HG03460 (cell line): ENCODE measurements at regions not wholly inside any gene's neighbourhood (a gene's known extent, or its start where the extent isn't known, plus 50 kb on each side); places are given as distances from the start of the nearest gene placed in this dataset.

ENCODE experiments used
- ATAC-seq: cut with Tn5 transposase; IDR thresholded peaks from one replicate; pipeline ENCODE4 v1.9.1; 2021; ENCODE audit not compliant: unreplicated experiment

DNA sequence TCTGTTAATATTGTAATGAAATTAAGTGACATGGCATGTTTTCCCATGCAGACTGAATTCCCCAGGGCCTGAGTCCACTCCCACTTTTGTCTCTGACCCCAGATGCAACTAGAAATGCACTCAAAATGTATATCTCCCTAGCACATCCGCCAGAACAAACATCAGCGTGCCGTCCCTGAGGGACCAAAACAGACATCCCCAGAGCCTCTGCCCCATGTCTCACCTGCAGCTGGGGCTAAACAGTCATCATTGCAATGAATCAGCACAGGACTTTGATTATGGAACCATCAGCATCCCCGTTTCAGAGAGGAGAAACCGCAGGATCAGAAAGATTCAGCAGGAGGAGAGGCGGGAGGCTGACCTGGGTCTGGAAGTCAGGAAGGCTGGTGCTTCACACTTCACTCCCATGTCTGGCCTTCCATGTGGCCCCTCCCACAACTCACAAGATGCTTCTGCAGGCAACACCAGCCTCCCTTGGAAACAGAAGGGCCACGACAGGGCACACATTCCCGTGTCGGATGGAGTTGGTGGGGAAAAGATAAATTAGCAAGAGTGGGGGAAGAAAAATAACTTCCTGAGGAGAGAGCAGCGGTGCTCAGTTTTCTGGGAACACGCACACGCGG is 130.6 kb upstream of the VSTM2B start:
- no peak for ATAC-seq

GRCh38 chr19:29395734-29396414 is 129.9 kb upstream of the VSTM2B start:
- no peak for ATAC-seq

DNA sequence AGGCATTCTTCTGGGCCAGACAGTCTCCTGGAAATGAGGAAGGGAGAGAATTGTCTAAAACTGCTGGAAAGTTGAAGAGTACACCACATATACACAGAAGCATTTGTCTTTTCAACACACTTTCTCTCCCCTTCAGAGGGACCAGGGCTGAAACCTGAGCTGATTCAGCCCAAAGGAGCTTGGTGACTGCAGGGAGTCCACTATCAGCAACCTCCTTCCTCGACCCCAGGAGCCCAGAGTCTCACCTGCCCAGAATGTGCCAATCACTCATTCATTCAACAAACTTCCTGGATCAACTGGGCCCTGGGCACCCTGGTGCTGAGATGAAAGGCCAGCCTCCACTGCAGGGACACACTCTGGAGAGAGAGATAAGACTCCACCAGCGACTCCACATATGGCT is 128.9 kb upstream of the VSTM2B start:
- ATAC-seq, result no peak

DNA sequence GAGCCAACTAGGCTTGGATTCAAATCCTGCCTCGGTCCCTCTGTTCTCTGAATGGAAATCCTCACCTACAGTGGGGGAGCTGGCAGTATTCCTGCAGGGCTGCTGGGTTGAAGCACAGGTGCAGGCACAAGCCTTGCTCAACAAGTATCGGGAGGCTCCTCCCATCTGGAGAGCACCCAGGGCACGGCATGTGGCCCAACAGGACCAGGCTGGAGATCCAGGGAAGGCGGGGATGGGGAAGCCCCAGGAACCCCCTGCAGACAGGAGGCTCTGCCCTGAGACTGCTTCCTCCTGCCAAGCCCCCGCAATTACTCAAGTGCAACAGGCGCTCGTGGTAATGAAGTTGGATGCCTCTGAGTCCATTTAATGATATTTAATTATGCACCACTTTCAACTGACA is 128.0 kb upstream of the VSTM2B start:
- ATAC-seq, result no peak

- ATAC-seq, result no peak
Observed at GRCh38 chr19:29399804-29400203, 126.0 kb upstream of the VSTM2B start.

DNA sequence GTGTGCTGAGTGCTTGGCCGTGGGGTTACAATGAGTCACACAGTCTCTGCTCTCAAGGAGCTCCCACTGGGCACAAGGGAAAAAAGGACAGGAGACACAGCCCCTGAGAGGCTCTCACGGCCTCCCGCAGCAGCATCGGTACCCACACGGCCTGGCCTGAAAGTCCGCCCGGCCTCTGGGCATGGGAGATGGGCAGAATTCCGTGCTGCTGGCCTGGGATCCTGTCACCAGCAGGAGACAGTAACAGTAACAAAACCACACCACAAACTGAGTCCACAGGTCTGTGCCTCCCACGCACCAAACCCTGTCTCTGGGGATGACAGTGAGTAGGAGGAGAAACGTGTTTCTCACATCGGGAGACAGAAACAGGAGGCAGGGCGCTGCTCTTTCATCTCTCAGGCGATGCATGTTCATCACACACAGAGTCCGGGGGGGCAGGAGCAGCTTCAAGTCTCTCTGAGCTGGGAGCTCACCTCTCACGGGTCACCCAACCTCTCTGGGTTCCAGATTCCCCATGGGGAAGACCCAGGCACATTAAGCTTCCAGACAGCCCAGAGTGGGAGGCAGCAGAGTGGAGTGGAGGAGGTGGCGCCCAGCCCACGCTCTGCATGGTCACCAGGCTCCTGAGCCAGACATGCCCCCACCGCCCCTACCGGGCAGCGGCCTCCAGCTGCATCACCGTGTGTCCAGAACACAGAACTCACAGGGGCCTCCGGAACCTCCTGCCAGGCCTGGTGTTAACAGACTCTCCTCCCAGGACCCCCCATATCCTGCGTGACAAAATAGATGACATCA is 124.7 kb upstream of the VSTM2B start:
- ATAC-seq, result no peak

- no peak for ATAC-seq
Observed at GRCh38 chr19:29401712-29402421, 123.9 kb upstream of the VSTM2B start.

DNA sequence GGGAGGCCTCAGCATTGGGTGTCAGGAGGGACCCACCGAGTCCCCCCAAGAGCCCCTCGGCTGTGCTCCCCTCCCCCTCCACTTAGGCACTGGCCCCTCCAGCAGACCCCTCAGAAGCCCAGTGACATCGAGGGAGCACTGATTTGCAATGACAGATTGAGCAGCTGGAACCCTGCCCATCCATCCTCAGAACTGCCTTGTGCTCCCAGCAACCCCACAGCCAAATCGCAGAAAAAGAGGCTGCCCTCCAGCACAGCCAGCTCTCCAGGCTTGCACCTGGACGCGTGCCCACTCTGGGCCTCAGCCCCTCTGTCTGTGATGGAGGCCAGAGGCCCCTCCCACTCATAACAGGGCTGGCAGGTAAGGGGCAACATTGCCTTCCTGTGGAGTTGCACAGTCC is 123.2 kb upstream of the VSTM2B start:
- no peak for ATAC-seq

GRCh38 chr19:29404015-29404414 is 121.8 kb upstream of the VSTM2B start:
- ATAC-seq, result no peak

GRCh38 chr19:29404951-29405727 is 120.7 kb upstream of the VSTM2B start:
- ATAC-seq, result no peak

DNA sequence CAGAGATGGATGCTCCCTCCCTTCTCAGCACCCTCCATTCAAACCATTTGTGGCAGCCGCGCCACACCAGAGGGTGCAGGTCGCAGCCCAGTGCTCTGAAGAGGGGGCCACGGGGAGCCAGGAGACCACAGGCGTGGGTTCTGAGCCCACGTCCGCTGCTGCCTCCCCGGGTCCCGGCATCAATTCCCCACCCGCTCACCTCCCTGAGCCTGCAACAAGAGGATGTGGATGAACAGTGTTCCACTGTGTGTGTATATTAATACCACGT is 120.1 kb upstream of the VSTM2B start:
- ATAC-seq, result no peak

DNA sequence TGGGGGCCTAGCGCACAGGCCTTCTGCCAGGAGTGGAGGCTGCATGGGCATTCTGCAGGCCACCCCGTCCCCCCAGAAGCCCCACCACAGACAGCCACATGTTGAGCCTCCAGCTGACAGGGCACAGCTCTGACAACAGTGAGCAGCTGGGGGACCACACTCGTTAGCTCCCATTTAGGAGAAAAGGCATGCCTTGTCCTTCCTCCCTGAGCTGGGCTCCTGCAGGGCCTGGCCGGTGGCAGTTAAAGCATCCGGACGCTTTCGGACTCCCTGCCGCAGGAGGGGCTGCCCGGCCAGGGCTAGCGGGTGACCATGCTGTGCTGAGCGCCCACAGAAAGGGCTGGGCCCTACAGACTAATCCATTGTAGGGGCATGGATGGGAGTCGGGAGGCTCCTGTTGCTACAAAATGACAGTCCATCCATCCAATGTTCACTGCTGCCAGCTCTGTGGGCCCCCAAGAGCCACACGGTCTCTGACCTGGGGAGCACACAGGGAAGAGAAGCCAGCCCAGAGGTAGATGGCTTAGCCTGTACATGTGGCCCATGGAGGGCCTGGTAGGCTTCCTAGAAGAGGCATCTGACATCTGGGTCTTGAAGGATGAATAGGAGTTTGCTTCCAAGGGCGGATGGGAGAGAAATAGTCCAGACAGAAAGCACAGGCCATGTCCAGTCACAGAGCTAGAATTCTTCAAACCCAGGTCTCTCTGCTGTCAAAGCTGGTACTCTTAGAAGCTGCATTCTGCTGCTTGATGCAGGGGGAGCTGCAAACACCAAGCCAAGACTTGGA is 116.5 kb upstream of the VSTM2B start:
- ATAC-seq, result no peak

GRCh38 chr19:29410601-29411000 is 115.2 kb upstream of the VSTM2B start:
- no peak for ATAC-seq

DNA sequence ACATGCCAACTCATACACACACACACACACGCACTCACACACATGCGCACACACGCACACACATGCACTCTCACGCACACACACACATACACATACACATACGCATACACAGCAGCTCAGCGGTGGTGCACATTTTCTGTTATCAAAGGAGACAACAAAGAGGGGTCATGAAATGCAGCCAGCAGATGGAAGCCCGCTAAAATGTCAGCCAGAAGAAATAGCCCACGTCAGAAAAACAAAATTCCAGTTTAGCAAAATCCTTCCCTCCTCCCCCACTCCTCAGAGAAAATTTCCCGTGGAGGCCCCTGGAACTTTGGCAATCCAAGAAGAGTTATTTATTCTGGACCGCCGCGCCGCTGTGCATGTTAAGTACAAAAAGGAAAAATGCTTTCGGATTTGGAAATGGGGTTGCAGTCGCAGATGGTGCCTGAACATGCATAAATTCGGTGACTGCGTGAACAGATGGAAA is 114.6 kb upstream of the VSTM2B start:
- ATAC-seq, result no peak

GRCh38 chr19:29413435-29413834 is 112.4 kb upstream of the VSTM2B start:
- ATAC-seq, result no peak

DNA sequence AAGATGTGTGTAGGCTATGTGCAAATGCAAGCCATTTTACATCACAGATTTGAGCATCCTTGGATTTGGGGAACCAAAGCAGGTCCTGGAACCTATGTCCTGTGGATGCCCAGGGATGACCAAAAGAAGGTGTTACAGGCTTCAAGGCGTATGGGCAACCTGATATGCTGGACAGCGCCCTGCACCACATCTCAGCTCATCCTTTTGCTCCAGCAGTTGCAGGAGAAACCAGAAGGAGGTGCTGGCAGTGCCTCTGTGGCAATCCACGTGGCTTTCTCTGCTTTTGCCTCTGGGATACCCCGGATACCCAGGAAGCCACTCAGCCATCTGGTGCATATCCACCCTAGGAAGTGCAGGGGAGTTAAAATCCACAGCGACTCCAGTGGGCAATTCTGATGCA is 110.3 kb upstream of the VSTM2B start:
- ATAC-seq, result no peak

DNA sequence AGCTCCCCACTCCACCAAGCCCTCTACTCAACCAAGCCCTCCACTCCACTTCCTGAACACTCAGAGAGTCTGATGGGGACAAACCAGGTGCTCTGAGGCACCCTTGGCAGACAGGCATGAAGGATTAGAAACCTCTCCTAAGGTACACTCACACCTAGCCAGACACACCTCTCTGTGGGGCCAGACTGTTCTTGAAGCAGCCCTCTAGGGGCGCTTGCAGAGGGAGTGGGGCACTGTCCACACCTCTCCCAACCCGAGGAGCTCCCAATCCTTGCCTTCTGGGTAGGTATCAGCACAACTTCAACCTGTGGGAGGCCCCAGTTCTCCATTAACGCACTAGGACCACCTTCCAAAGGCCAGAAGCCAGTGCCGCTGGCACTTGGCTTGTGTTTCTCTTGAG is 108.7 kb upstream of the VSTM2B start:
- ATAC-seq, result no peak

GRCh38 chr19:29418201-29418600 is 107.6 kb upstream of the VSTM2B start:
- ATAC-seq, result no peak

DNA sequence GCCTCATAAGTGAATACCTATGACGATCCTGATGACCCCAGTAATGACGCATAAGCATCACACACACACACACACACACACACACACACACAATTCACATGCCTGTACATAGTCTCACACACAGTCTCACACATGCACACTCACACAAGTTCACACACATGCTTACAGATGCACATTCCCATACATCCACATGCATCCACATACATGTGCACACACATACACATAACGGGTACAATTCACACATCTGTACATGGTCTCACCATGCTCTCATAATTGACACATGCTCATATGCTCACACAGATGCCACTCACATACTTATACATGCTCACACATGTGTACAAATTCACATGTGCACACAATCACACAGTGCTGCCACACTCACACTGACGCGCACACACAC is 105.7 kb upstream of the VSTM2B start:
- ATAC-seq, result no peak

- ATAC-seq, result no peak
Observed at GRCh38 chr19:29420482-29421195, 105.2 kb upstream of the VSTM2B start.
